ENCODE measurements at regions not wholly inside any gene's neighbourhood (a gene's known extent, or its start where the extent isn't known, plus 50 kb on each side); places are given as distances from the start of the nearest gene placed in this dataset.

GRCh38 chr11:38646382-38646781, 2048.3 kb upstream of the RAG2 start:
- H3K4me1 ChIP-seq (ENCODE audit: insufficient read depth, low read length): no peaks in the 10 kb centered on the region
- no peak for TF ChIP-seq NCOA5 (CRISPR knock-in tag; IDR thresholded peaks at IDR 0.05)
- TF ChIP-seq ZNF367 (CRISPR knock-in tag; IDR thresholded peaks at IDR 0.05; ENCODE audit: borderline replicate concordance): no peak
- no peak for TF ChIP-seq HHEX (CRISPR knock-in tag; IDR thresholded peaks at IDR 0.05)
- no peak for TF ChIP-seq CC2D1A (CRISPR knock-in tag; IDR thresholded peaks at IDR 0.05)
- no peak for TF ChIP-seq YY1 (IDR thresholded peaks at IDR 0.05; ENCODE audit: insufficient read depth, insufficient replicate concordance, low read depth, low read length)
- no peak for TF ChIP-seq MAF1 (CRISPR knock-in tag; IDR thresholded peaks at IDR 0.05; ENCODE audit: borderline replicate concordance)
- TF ChIP-seq ZNF629 (CRISPR knock-in tag; conservative IDR thresholded peaks at IDR 0.05): no peak
- TF ChIP-seq LRRFIP1 (CRISPR knock-in tag; conservative IDR thresholded peaks at IDR 0.05): no peak
- TF ChIP-seq ZMAT5 (CRISPR knock-in tag; IDR thresholded peaks at IDR 0.05; ENCODE audit: borderline replicate concordance, low read depth): no peak
- TF ChIP-seq ZNF280D (CRISPR knock-in tag; IDR thresholded peaks at IDR 0.05): no peak
- TF ChIP-seq FLYWCH1 (CRISPR knock-in tag; IDR thresholded peaks at IDR 0.05): no peak
- H3K9ac ChIP-seq (ENCODE audit: insufficient read depth, low read depth, low read length): no peak overlapping the region
- ChIA-PET POLR2A (no interaction called here), CTCF (ENCODE audit: low intra/inter-chr PET ratio, low total read pairs) (no interaction called here)
- no TSS peak for BruUV-seq (replicated peaks)
- ATAC-seq: no peak
- H3K36me3 ChIP-seq (replicated peaks in 1 of 2; ENCODE audit: control insufficient read depth in 1 of 2, insufficient read depth in 2 of 2, low read length in 2 of 2): no peaks in the 10 kb centered on the region
- H3K27me3 ChIP-seq (ENCODE audit: control insufficient read depth in 1 of 2, insufficient read depth in 2 of 2, low read length in 2 of 2): no peaks in the 10 kb centered on the region
- 2% methylated on average over 3 of the region's 3 CpGs for WGBS (ENCODE audit: low lambda C conversion rate)
- H3K79me2 ChIP-seq (ENCODE audit: insufficient read depth, low read length): no peaks in the 10 kb centered on the region
- intact Hi-C loops (cut with micrococcal nuclease; ENCODE audit: unreplicated experiment): no loop called here
- H3K27ac ChIP-seq (ENCODE audit: extremely low read length, insufficient read depth, low read length): no peak overlapping the region
- no peak overlapping the region for H3K4me3 ChIP-seq (replicated peaks in 1 of 3; ENCODE audit: insufficient read depth in 1 of 3, low read depth in 2 of 3, low read length in 3 of 3)
- H2AFZ ChIP-seq (ENCODE audit: low read length): no peak overlapping the region
- no peaks in the 10 kb centered on the region for H4K20me1 ChIP-seq (ENCODE audit: insufficient read depth, low read length)
- in situ Hi-C loops (cut with HindIII; ENCODE audit: extremely low pct_ligation_motif_present, low pct_unique_long_range_greater_than_20kb): no loop called here
- FAIRE-seq: no peak
- peaks cover 41% of the 10 kb centered on the region for H3K9me3 ChIP-seq (ENCODE audit: low read length)
- DNase-seq (ENCODE audit: low spot score): no peak
- no peak overlapping the region for H3K4me2 ChIP-seq (ENCODE audit: low read depth, low read length)

Data from HepG2 (cell line).